PC-9 (cell line): ENCODE measurements at regions not wholly inside any gene's neighbourhood (a gene's known extent, or its start where the extent isn't known, plus 50 kb on each side); places are given as distances from the start of the nearest gene placed in this dataset.
"Not testable (repeated sequence)": the region's sequence is repeated elsewhere in the genome, so short reads cannot be mapped to it uniquely, and the experiment has no call there.

Source experiments
- BruUV-seq: library from RNA; stranded (reverse); fragments of 400-500 nt; replicated peaks from 2 replicates; lab custom pipeline; 2021; lab: Mats Ljungman, UMichigan
- CTCF ChIA-PET: fragments of 300-600 bp; sonication (Branson Sonifier 250); formaldehyde crosslinking; loops from one replicate; lab custom pipeline; 2022; ENCODE audit warnings: antibody characterized with exemption; lab: Charles Lee
- POLR2A ChIA-PET: fragments of 300-600 bp; sonication (Branson Sonifier 250); formaldehyde crosslinking; loops from one replicate; lab custom pipeline; 2022; ENCODE audit warnings: antibody characterized with exemption; ENCODE audit not compliant: unreplicated experiment; lab: Charles Lee
- DNase-seq, 2 experiments: peaks; one replicate each; pipeline versions ENCODE4 v3.0.0 to v3.0.0-alpha.2; 2015 to 2022; ENCODE audit warnings: mixed read lengths in 1 of 2
- H2AFZ ChIP-seq: fragments of 200-600 bp; sonication (generic); 2 replicates; pipeline ENCODE4 v1.8.1; 2017; ENCODE audit warnings: antibody characterized with exemption
- H3F3A ChIP-seq: fragments of 200-600 bp; sonication (generic); 2 replicates; pipeline ENCODE4 v1.8.1; 2017; ENCODE audit warnings: antibody characterized with exemption, mild to moderate bottlenecking, low read depth; ENCODE audit not compliant: insufficient read depth
- H3K27ac ChIP-seq: fragments of 200-600 bp; sonication (generic); 2 replicates; pipeline ENCODE4 v1.6.1; 2016; ENCODE audit warnings: mixed run types
- H3K27me3 ChIP-seq: fragments of 200-600 bp; sonication (generic); 2 replicates; pipeline ENCODE4 v1.6.1; 2016; ENCODE audit warnings: low read depth, mixed run types; ENCODE audit not compliant: insufficient read depth
- H3K36me3 ChIP-seq: fragments of 200-600 bp; sonication (generic); 2 replicates; pipeline ENCODE4 v1.6.1; 2016; ENCODE audit warnings: low read depth, mixed run types
- H3K4me1 ChIP-seq: fragments of 200-600 bp; sonication (generic); replicated peaks from 2 replicates; pipeline ENCODE4 v1.6.1; 2016; ENCODE audit warnings: mixed run types; ENCODE audit not compliant: insufficient read depth
- H3K4me2 ChIP-seq: fragments of 200-600 bp; sonication (generic); 2 replicates; pipeline ENCODE4 v1.6.1; 2017; ENCODE audit warnings: mixed run types
- H3K4me3 ChIP-seq: fragments of 200-600 bp; sonication (generic); 2 replicates; pipeline ENCODE4 v1.6.1; 2016; ENCODE audit warnings: mixed run types
- H3K79me2 ChIP-seq: fragments of 200-600 bp; sonication (generic); 2 replicates; pipeline ENCODE4 v1.6.1; 2017; ENCODE audit warnings: low read depth, mixed run types
- H3K9me2 ChIP-seq: fragments of 200-600 bp; sonication (generic); 2 replicates; pipeline ENCODE4 v1.8.1; 2017; ENCODE audit warnings: mild to moderate bottlenecking; ENCODE audit not compliant: insufficient read depth
- H3K9me3 ChIP-seq: fragments of 200-600 bp; sonication (generic); 2 replicates; pipeline ENCODE4 v1.8.1; 2016; ENCODE audit warnings: low read depth; ENCODE audit not compliant: insufficient read depth
- H4K20me1 ChIP-seq: fragments of 200-600 bp; sonication (generic); 2 replicates; pipeline ENCODE4 v1.8.1; 2017; ENCODE audit not compliant: insufficient read depth
- intact Hi-C: fragments of 100-400 bp; cut with micrococcal nuclease; formaldehyde crosslinking; loops from one replicate; pipeline ENCODE4 v1.10.0; 2022; ENCODE audit not compliant: unreplicated experiment

DNA sequence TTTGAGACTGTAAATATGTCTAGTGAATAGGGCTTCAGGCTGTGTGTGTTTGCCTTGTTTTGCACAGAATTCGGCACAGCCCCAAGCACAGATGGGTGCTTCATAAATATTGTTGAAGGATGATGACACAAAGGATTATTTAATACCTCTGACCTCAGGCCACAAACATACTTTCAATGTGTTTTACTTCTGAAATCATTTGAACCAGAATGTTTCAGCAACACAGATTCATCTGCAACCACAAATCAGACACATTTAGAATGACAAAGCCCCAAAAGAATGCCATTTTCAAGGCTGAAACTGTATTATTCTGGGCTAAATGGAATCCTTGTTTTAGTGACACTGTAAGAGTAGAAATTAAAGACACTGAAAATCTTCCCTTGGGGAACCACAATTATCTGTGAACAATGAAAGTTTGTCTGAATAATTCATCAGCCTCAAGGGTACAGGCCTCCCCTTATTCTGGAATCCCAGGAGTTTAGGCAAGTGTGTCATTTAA, 93.7 kb downstream of the FOXD4L6 start:
- H3K4me1 ChIP-seq, intact Hi-C loops, CTCF ChIA-PET, H3K79me2 ChIP-seq, H4K20me1 ChIP-seq, H3K9me3 ChIP-seq, H3K4me2 ChIP-seq, H3K27me3 ChIP-seq, POLR2A ChIA-PET, H3K27ac ChIP-seq, H3K4me3 ChIP-seq, H2AFZ ChIP-seq, DNase-seq, BruUV-seq, H3F3A ChIP-seq, H3K36me3 ChIP-seq, H3K9me2 ChIP-seq: not testable (repeated sequence)

DNA sequence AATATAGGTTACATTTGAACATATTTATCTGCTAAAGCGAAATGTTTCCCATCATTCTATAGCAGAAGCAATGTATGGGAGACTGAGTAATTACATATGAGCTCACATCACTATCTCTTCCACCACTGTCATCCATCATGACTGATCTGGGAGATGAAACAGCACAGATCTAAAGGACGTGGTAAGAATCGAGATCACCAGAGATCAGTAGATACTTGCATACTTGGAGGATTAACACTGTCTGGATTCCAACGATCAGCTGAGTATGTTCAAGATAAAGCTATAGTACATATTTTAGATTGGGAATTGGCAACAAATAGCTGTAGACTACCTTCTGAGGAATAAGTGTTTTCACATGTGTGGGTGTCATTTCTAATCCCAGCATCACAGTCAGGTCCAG, 94.6 kb downstream of the FOXD4L6 start:
- H3K27me3 ChIP-seq, H3K9me3 ChIP-seq, H3K27ac ChIP-seq, H3K4me2 ChIP-seq, POLR2A ChIA-PET, H2AFZ ChIP-seq, H3K36me3 ChIP-seq, H4K20me1 ChIP-seq, BruUV-seq, CTCF ChIA-PET, H3F3A ChIP-seq, H3K4me3 ChIP-seq, intact Hi-C loops, H3K79me2 ChIP-seq, DNase-seq, H3K9me2 ChIP-seq, H3K4me1 ChIP-seq: not testable (repeated sequence)

DNA sequence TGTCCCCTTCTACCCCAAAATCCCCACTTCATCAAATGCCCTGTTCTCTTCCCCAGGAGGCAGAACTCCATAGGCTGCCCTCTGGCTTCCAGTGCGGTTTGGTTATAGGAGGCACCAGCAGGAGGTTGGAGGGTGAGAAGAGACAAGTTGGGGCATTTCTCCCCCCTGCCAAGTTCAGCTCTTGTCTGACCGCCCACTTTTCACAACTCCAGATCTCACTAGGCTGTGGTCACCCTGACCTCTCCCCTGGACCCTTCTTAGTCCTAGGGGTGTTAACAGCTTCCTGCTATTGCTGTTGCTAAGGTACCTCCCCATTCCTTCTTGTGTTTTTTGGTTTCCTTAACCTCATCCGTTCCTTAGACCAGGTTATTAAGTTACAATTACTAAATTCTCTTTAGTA, 95.1 kb downstream of the FOXD4L6 start:
- H3K4me3 ChIP-seq, H3K9me3 ChIP-seq, H3K9me2 ChIP-seq, H3K27me3 ChIP-seq, H3K79me2 ChIP-seq, BruUV-seq, H3K27ac ChIP-seq, H3K4me2 ChIP-seq, H3F3A ChIP-seq, H3K36me3 ChIP-seq, H4K20me1 ChIP-seq, H3K4me1 ChIP-seq, intact Hi-C loops, H2AFZ ChIP-seq, CTCF ChIA-PET, POLR2A ChIA-PET, DNase-seq: not testable (repeated sequence)

DNA sequence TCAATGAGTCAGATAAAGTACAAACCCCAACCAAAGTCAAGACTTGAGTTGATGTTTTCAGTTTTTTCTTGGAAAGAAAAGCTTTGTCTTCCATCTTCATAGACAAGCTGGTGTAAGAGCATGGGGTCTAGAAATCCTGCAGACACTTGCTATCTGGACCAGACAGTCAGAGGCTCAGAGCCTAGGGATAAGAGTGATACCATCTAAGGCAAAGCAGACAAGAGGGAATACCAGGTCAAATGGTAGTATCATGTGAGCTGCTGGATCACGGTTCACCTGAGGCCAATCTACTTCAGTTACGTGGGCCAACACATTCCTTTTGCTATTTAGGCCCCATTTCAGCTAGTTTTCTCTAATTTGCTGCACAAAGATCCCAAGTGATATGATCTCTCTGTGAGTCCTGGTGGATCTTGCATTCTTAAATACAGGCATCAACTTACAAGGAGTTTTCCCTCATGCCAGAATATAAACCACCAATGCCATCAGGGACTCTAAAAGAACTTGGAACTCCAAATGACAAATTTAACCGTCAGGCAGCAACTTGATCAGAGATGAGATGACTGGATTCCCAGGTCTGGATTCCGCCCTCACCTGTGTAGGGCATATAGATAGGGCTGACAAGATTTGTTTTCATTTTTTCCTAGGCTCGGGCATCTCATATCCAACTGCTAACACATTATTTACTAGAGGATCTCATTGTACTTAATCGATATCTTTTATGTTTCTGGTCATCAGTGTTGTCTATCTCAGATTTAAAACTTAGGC, 101.4 kb downstream of the FOXD4L6 start:
- intact Hi-C loops = not testable (repeated sequence)

DNA sequence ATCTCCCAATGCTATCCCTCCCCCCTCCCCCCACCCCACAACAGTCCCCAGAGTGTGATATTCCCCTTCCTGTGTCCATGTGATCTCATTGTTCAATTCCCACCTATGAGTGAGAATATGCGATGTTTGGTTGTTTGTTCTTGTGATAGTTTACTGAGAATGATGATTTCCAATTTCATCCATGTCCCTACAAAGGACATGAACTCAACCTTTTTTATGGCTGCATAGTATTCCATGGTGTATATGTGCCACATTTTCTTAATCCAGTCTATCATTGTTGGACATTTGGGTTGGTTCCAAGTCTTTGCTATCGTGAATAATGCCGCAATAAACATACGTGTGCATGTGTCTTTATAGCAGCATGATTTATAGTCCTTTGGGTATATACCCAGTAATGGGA, 106.1 kb downstream of the FOXD4L6 start:
- intact Hi-C loops, H2AFZ ChIP-seq, H3K4me2 ChIP-seq, H3K9me2 ChIP-seq, H3K4me3 ChIP-seq, CTCF ChIA-PET, H3K27ac ChIP-seq, DNase-seq, H3F3A ChIP-seq, H3K36me3 ChIP-seq, H3K4me1 ChIP-seq, H3K27me3 ChIP-seq, H3K79me2 ChIP-seq, H3K9me3 ChIP-seq, POLR2A ChIA-PET, BruUV-seq, H4K20me1 ChIP-seq: not testable (repeated sequence)

More for the DNA sequence above, 101.4 kb downstream of the FOXD4L6 start:
- H3K4me1 ChIP-seq, H4K20me1 ChIP-seq, H3K27me3 ChIP-seq, H3K4me2 ChIP-seq, H3K36me3 ChIP-seq, DNase-seq, H3K79me2 ChIP-seq, BruUV-seq, H3K9me3 ChIP-seq, H3F3A ChIP-seq, H3K9me2 ChIP-seq, H3K27ac ChIP-seq, H3K4me3 ChIP-seq, CTCF ChIA-PET, POLR2A ChIA-PET, H2AFZ ChIP-seq: not testable (repeated sequence)

DNA sequence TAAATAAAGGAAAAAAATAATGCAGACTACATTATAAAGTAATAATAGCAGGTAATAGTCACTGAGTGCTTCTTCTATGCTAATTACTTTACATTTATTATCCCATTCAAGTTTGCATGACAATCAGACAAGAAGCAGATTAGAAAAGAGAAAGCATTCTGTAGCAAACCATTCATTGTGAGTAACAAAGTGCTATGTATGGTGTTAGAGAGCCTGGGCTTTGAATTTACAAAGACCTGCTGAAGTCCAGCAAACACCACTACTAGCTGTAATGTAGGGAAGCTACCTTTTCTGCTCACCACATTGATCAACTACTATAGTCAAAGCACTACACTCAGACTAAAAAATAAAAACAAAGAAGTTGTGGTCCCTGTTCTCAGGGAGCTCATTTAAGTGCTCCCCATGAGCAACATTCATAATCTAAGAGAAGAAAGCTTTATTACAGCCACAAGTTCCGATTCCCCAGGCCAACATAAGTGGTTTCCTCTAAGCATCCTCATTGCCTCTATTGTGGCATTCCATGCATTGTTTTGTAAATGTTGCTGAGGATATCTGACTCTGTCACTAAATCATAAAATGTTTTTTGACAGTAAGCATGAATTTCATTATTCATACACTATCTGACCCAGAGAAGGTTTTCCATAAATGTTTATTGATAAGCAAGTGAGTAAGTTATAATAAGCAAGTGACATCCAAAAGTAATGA, 108.5 kb downstream of the FOXD4L6 start:
- POLR2A ChIA-PET, H3K4me3 ChIP-seq, H3K79me2 ChIP-seq, H3K27ac ChIP-seq, H3K9me3 ChIP-seq, H3K27me3 ChIP-seq, H4K20me1 ChIP-seq, DNase-seq, H3K4me2 ChIP-seq, H3F3A ChIP-seq, BruUV-seq, H3K4me1 ChIP-seq, intact Hi-C loops, H3K36me3 ChIP-seq, H2AFZ ChIP-seq, CTCF ChIA-PET, H3K9me2 ChIP-seq: not testable (repeated sequence)

DNA sequence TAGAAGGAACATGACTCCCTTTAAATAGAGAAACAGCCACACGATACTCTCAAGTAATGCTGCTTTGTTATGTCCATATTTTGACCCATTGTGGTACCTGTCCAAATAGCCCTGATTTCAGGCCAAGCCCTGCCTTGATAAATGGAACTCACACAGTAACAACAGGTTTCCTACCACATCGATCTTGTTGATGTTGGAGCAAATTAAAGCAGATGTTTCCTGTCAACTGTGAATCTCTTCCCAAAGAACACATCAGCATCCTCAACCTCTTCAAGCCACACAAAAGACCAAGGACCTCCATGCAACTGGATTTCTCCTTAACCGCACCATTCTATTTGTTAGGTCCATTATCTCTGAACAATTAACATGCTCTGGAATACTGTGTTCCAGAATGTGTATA, 109.5 kb downstream of the FOXD4L6 start:
- H2AFZ ChIP-seq, BruUV-seq, H3K27ac ChIP-seq, H3K4me2 ChIP-seq, POLR2A ChIA-PET, DNase-seq, H4K20me1 ChIP-seq, H3K4me1 ChIP-seq, H3F3A ChIP-seq, H3K27me3 ChIP-seq, H3K79me2 ChIP-seq, H3K9me3 ChIP-seq, intact Hi-C loops, H3K4me3 ChIP-seq, H3K9me2 ChIP-seq, H3K36me3 ChIP-seq, CTCF ChIA-PET: not testable (repeated sequence)
